Stimulated activated CD8-positive, alpha-beta memory T cell treated with anti-CD3 and anti-CD28 coated beads, Interleukin-7, amount 100 ng/mL, for 4 hours (primary cell): ENCODE measurements at regions not wholly inside any gene's neighbourhood (a gene's known extent, or its start where the extent isn't known, plus 50 kb on each side); places are given as distances from the start of the nearest gene placed in this dataset.
"Not testable (repeated sequence)": the region's sequence is repeated elsewhere in the genome, so short reads cannot be mapped to it uniquely, and the experiment has no call there.

Source experiments
- DNase-seq, 2 donors: peaks; one replicate each; pipeline ENCODE4 v3.0.0-alpha.2; 2020; ENCODE audit warnings: low read depth in 2 of 2

DNA sequence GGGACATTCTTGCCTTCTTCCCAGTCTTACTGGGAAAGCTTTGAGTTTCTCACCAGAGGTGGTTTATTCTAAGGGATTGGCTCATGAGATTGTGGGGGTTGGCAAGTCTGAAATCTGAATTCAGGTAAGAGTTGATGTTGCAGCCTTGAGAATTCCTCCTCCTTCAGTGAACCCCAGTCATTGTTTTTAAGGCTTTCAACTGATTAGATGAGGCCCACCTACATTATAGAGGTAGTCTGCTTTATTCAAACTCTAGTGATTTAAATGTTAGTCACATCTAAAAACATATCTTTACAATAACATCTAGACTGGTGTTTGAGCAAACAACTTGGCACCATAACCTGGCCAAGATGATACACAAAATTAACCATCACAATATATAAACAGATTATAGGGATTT is 156.5 kb upstream of the MED14 start:
- no peak for DNase-seq

DNA sequence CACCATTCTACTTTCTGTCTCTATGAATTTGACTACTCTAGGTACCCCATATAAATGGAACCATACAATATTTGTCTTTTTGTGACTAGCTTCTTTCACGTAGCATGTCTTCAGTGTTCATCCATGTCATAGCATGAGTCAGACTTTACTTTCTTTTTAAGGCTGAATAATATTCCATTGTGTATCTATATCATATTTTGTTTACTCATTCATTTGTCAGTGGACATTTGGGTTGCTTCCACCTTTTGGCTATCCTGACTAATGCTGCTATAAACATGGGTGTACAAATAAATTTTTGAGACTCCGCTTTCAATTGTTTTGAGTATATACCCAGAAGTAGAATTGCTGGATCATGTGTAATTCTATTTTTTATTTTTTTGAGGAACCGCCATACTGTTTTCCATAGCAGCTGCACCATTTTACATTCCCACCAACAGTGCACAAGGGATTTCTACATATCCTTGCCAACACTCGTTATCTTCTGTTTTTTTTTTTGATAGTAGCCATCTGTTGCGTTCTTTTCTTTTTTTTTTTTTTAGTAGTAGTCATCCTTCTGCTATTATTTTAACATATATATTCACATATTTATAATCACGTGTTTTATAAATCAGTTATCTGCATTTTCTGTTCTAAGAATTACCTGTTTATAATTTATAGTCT is 158.0 kb upstream of the MED14 start:
- DNase-seq = no peak

DNA sequence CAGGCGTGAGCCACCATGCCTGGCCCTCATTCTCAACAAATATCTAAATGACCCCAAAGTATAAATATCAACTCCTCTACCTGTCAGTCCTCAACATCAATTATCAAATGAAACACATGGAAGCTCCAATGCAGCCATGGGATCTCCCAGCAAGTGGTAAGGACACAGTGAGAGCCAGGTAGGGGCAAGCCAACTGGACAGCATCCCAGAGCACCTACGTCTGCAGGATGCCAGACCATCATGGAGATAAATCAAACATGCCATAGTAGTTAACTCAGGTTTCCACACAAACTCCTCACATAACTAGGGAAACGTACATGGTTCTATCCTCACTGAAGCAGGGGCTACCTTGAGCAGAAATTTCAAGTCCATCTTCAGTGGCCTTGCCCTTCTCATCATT is 159.9 kb upstream of the MED14 start:
- DNase-seq = no peak

DNA sequence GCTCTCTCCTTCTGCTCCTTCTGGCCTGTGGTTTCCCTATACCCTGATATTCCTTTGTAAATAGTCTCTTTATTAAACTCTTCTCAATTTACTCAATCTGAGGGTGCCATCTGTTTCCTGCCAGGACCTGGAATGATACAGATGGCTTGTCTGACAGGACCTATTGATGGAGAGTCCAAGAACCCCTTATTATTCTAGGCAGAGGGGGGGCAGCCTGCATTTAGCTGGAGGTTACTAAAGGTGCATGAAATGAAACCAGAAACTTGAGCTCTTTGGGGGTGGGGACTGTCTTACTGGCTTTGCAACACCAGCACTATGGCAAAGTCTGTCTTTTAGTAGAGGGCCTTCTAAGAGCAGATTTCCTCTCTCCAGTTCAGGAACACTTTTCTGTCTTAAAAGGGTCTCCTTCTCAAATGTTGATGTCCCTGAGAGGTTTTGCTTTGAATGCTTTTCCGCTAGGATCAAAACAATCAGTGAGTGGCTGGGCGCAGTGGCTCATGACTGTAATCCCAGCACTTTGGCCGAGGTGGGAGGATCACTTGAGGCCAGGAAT is 162.5 kb upstream of the MED14 start:
- no peak for DNase-seq

DNA sequence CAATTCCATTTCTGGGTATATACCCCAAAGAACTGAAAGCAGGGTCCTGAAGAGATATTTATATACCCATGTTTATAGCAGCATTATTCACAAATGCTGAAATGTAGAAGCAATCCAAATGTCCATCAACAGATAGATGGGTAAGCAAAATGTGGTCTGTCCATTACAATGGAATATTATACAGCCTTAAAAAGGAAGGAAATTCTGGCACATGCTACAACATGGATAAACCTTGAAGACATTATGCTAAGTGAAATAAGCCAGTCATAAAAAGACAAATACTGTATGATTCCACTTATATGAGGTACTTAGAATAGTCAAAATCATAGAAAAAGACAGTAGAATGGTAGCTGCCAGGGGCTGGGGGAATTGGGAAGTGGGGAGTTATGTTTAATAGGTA is 169.4 kb upstream of the MED14 start:
- not testable (repeated sequence) for DNase-seq

DNA sequence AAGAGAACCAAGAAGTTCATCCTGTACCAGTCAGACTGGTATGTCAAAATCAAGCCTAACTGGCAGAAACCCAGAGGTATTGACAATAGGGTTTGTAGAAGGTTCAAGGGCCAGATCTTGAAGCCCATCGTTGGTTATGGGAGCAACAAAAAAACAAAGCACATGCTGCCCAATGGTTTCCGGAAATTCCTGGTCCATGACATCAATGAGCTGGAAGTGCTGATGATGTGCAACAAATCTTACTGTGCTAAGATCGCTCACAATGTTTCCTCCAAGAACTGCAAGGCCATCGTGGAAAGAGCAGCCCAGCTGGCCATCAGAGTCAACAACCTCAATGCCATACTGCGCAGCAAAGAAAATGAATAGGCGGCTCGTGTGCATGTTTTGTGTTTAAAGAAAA is 172.7 kb upstream of the MED14 start:
- DNase-seq = no peak

DNA sequence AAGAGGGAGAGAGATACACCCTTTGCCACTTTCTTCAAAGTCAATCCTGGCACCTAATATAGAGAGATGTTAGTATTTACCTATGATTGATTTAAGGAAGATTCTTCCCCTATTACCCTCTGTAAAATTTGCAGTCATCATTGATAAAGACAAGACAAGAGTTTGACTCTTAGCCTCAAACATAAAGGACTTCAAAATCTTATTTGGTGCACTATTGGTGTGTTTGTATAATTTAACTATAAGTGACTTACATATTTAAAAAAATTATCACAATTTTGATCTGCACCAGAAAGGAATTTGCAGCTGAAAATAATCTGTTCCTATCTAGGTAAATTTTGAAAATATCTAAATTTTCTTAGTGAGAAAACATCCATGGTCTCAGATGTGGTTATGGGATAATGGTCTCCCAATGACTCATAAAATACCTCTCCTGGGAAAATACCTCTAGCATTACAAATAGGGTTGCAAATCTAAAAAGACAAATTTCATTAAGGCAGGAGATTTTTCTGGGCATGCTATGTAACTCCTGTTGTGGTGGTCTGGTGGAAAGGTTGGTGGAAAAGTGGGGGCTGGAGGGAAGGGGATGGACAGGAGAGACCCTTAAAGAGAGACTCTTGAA is 173.6 kb upstream of the MED14 start:
- no peak for DNase-seq

DNA sequence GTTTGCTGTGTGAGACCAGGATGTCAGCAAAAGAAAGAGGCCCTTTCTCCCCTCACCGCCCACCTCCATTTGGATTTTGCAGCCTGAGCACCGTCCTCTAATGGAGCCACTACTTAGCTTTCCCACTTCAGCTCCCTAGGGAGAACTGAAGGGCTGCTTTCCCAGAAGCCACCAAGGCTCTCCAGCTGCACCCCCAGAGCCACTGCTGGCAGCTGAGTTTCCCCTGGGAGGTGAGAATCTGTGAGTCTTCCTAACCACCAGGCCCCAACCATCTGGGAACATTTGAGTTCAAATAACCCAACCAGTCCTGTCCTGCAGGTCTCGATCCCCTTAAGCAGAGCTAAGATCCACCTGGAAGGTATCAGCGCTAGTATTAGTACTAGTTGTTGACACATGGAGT is 173.1 kb upstream of the USP9X start:
- no peak for DNase-seq

DNA sequence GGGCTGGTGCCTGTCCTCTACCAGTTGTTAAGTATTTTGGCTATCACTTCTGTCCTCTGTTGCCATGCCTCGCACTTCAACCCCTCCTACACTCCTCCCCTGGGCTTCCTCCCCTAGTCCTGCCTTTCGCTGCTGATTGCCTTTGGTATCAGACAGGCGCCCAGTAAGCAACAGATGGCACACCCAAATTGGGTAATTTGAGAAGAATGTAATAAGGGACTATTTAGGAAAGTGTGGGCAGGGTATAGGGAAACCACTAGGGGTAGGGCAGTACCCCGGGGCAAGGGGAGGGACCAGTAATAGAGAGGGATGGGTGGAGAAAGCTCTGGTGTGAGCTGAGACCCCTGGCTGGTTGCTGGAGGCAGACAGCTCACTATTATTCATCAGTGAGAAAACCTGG is 172.7 kb upstream of the USP9X start:
- DNase-seq = no peak

DNA sequence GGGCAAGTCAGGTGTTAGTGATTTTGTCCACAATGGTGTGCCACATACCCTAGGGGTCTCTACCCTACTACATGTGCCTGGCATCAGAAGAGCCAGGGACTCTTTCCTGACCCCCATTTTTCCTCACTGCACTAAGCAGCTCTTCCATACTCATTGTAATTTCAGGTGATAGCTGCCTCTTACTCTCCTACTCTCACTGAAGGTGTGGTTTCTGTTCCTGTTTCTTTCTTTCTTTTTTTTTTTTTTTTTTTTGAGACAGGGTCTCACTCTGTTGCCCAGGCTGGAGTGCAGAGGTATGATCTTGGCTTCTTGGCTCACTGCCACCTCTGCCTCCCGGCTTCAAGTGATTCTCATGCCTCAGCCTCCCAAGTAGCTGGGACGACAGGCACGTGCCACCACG is 164.9 kb upstream of the USP9X start:
- no peak for DNase-seq

DNA sequence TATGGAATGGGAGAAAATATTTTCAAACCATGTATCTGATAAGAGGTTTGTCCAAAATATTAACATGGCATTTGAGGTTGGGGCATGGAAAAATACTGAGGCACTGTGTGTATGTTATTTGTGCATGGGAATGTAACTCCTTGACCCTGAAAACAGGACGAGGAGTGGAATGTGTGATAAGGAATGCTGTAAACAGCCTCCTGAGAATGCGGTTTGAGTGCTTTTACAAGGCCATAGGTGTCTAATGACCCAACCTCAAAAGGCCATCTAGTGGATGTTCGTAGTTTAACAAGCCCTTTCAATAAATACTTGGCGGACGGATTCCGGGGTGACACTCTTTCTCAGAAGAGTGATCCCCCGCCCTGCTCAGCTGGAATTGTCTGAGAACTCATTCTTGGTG is 162.9 kb upstream of the USP9X start:
- no peak for DNase-seq

DNA sequence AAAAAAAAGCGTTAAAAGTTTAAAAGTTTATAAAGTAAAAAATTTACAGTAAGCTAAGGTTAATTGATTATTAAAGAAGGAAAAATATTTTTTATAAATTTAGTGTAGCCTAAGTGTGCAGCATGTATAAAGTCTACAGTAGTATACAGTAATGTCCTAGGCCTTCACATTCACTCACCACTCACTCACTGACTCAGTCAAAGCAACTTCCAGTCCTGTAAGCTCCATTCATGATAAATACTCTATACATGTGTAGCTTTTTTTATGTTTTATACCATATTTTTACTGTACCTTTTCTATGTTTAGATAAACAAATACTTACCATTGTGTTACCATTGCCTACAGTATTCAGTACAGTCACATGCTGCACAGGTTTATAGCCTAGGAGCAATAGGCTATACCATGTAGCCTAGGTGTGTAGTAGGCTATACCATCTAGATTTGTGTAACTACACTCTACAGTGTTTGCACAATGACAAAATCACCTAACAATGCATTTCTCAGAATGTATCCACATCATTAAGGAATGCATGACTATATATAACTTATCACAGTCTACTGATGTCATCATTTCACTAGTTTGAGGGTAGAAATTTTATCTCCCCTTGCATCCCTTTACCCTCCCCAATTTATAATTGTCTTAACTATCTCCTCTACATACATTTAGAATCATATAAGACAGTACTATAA is 158.4 kb upstream of the USP9X start:
- not testable (repeated sequence) for DNase-seq

DNA sequence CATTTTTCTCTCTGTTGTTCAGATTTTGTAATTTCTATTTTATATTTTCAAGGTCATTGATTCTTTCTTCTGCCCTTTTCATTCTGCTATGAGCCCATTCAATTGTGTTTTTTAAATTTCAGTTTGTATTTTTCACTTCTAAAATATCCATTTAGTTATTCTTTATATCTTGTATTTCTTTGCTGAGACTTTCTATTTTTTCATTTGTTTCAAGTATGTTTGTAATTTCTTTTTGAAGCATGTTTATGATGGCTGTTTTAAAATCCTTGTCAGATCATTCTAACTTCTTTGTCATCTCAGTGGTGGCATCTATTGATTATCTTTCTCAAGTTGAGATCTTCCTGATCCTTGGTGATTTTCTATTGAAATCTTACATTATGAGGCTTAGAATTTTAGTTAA is 157.2 kb upstream of the USP9X start:
- DNase-seq = no peak

DNA sequence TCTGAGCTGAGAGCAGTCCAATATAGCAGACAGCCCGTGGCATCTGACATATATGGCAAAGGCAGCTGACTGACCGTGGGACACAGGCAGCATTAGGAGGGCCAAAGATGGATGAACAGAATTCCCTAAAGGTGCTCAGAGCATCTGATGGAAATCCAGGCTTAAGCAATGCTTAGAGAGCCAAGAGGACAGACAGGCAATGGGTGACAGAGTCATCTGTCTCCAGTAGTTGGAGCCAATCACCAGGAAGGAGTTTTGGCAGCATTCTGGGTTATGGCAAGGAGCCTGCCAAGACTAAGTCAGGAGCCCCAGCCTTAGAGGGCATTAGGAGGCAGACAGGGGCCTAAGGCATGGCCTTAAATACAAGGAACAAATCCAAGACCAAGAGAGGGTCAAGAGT is 153.3 kb upstream of the USP9X start:
- no peak for DNase-seq

DNA sequence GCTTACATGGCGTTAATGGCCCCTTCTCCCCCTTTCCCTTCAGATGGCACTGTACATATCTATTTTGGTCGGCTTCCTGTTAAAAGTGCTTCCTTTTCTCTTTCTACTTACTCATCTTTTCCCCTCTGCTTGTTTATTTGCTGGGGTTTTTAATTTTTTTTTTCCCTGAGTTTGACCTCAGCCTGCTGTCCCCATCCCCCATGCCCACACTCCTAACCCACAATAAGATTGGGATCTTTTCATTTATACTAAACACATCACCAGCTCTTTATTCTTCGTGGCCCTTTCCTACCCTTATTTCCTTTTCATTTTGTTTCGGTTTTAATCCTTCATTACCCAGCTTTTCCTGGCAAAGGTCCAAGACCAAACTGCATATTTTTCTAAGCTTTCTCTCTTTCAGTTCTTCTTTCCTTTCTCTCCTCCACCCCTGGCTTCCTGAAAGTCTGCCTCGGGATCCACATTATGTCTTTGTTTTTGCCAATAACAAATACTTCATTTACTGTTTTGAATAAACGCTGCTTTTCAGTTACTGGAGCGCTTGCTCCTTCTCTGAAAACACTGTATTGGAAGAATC is 152.0 kb upstream of the USP9X start:
- DNase-seq = no peak

DNA sequence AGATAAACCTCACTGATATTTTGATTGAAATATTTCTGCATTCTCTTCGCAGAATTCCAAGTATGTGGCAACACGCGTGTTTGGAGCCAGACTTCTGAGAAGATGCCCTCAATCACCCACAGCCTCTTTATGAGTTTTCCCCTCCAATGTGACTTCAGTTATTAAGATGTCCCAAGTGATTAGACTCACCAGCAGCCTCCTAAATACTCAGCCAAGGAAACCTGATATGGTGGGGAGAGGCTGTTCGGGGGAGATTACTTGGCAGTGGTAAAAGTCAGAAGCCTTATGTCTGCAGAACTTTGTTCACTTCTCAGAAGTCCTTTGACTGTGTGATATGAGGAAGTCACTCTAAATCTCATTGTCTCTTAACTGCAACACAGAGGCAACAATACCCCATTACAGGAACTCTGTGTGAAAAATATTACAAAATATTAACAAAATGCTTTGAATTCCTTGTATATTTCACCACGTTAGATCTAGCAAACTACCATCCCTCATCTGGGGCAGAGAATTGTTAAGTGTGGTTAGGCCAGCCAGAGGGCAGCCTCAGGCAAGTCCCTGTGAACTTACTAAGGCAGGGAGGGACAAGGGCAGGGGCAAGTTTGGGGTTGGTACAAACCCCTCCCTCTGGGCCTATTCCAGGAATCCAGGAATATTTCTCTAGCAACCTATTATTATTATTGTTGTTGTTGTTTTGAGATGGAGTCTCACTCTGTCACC is 151.4 kb upstream of the USP9X start:
- peak in 1 of 2 donors; percentile 5 for DNase-seq

DNA sequence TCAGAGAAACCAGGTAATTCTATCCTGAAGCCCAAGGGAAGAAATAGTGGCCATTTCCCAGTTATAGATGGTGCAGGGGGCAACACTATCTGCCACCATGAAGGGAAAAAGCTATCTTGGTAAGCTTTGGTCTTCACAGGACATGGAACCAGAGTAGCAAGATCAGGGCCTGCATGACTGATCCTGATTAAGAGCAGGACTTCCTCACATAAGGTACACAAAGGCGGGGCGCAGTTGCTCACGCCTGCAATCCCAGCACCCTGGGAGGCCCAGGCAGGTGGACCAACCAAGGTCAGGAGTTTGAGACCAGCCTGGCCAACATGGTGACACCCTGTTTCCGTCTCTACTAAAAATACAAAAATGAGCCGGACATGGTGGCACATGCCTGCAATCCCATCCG is 148.4 kb upstream of the USP9X start:
- DNase-seq = no peak

DNA sequence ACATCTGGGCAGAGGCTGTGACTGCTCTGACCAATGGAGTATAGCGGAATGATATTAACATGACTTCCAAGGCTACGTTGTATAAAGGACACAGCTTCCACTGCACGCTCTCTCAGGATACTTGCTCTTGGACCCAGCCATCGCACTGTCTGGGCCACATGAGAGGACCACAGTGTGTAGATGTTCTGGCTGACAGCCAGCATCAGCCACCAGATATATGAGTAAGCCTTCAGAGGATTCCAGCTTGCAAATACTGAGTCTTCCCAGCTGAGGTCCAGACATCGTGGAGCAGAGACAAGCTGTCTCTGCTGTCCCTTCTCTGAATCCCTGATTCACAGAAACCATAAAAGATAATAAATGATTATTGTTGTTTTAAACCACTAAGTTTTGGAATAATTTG is 146.8 kb upstream of the USP9X start:
- DNase-seq = no peak

DNA sequence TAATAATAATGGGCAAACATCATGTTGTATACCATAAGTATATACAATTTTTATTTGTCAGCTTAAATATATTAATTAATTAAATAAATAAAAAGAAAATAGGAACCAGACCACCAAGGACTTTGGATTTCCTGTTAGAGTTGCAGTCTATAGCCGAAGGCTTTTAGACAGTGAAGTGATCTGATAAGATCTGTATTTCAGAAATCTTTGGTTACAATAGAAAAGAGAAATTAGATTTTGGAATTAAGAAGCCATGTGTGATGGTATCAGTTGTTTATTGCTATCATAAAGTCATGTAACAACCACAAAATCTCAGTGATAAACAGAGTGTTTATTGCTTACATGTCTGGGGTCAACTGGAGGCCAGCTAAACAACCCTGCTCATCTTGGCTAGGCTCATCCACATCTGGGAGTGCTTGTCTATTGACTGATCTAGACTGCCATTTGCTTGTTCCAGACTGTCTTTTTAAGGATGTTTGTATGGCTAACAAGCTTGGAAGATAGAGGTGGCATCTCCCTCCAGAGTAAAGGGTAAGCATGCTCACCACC is 142.1 kb upstream of the USP9X start:
- DNase-seq = no peak

DNA sequence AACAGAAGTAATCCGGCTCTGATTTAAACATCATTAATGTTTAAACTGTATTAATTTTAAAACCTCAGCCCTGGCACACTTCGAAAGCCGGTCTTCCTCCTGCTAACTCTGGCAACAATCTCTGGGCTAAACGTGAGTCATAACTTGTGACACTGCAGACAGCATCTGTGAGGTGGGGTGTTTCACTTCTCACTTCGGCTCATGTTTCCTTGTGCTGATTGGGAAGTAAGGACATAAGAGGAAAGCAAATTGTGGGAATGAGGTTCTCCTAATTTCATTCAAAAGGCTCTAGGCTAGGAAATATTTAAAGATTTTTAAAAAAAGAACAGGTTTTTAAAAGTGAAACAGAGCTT is 139.9 kb upstream of the USP9X start:
- DNase-seq = no peak

DNA sequence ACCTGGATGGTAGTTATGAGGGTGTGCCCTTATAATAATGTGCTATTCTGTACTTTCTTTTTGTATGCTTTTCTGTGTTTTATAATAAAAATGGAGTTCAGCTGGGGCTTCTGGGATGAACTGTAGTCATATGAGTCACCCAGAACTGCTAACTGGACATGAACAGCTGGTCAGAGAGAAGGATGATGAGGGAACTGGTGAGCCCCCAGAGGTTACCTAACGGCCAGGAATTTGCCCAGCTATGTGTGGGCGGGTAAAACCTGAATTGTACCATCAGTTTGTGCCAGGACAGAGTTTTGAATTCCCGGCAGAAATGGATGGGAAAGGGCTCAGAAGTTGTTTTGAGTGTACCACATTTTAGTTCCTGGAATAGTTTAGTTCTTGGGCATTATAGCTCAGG is 138.0 kb upstream of the USP9X start:
- no peak for DNase-seq

DNA sequence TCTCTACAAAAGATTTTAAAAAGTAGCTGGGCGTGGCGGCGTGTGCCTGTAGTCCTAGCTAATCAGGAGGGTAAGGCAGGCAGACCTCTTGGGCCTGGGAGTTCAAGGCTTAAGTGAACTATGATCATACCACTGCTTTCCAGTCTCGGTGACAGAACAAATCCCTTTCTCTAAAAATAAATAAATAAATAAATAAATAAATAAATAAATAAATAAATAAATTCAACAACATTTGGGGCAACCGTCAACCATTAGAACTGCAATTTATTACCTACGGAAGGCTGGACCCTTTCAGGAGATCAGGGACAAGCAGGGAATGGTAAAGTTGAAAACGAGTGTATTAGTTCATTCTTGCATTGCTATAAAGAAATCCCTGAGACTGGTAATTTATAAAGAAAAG is 136.2 kb upstream of the USP9X start:
- DNase-seq = no peak
